IMR-90 (cell line): ENCODE measurements at regions not wholly inside any gene's neighbourhood (a gene's known extent, or its start where the extent isn't known, plus 50 kb on each side); places are given as distances from the start of the nearest gene placed in this dataset.

Experiments
- BHLHE40 ChIP-seq: fragments of 150-350 bp; IDR thresholded peaks from 2 replicates; pipeline ENCODE4 v1.6.1; 2016; ENCODE audit warnings: mild to moderate bottlenecking, low read depth, low read length
- CEBPB ChIP-seq: IDR thresholded peaks from 2 replicates; pipeline ENCODE4 v1.6.1; 2012; ENCODE audit warnings: low read depth, low read length, improper control_type of control experiment
- POLR2A ChIP-seq: IDR thresholded peaks from 2 replicates; pipeline ENCODE4 v1.6.1; 2012; ENCODE audit warnings: mild to moderate bottlenecking, low read depth, low read length
- RAD21 ChIP-seq: IDR thresholded peaks from 2 replicates; pipeline ENCODE4 v1.6.1; 2012; ENCODE audit warnings: low read length, improper control_type of control experiment
- TF ChIP-seq, protein P1 (sequence below): conservative IDR thresholded peaks from 2 replicates; pipeline ENCODE4 v1.5.1; 2012; ENCODE audit warnings: mild to moderate bottlenecking, low read depth, low read length, improper control_type of control experiment

DNA sequence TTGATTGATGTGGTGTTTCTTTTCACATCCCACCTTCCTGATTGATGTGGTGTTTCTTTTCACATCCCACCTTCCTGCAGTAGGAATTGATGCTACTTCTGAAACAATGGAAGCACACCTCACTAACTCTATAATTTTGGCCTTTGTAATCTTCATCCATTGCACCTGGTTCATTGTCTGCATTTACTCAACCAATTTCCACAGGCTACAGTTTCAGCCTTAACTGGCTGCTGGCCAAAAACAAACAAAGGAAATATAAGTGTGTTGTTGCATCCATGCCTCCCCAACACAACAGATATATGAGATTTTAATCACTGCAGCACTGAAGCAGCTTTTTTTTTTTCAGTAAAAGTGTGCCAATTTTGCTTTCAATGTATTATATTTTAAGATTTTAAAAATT lies 867.6 kb upstream of the PCDH7 start:
- TF ChIP-seq POLR2A, result no peak
- TF ChIP-seq, protein P1, sequence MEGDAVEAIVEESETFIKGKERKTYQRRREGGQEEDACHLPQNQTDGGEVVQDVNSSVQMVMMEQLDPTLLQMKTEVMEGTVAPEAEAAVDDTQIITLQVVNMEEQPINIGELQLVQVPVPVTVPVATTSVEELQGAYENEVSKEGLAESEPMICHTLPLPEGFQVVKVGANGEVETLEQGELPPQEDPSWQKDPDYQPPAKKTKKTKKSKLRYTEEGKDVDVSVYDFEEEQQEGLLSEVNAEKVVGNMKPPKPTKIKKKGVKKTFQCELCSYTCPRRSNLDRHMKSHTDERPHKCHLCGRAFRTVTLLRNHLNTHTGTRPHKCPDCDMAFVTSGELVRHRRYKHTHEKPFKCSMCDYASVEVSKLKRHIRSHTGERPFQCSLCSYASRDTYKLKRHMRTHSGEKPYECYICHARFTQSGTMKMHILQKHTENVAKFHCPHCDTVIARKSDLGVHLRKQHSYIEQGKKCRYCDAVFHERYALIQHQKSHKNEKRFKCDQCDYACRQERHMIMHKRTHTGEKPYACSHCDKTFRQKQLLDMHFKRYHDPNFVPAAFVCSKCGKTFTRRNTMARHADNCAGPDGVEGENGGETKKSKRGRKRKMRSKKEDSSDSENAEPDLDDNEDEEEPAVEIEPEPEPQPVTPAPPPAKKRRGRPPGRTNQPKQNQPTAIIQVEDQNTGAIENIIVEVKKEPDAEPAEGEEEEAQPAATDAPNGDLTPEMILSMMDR, result no peak
- no peak for TF ChIP-seq RAD21
- TF ChIP-seq CEBPB, result no peak
- no peak for TF ChIP-seq BHLHE40
